ENCODE measurements at regions not wholly inside any gene's neighbourhood (a gene's known extent, or its start where the extent isn't known, plus 50 kb on each side); places are given as distances from the start of the nearest gene placed in this dataset.

GRCh38 chr4:26022346-26023202 is 108.6 kb downstream of the SMIM20 start:
- TF ChIP-seq CTCF (IDR thresholded peaks at IDR 0.05; ENCODE audit: insufficient read depth, low read depth, low read length) = no peak
- ChIA-PET CTCF (interaction anchor here (0.8 to 4.9 kb wide), 5 partner anchors 8 to 388 kb away, joined by 3 to 20 read pairs (median 6); no protein-coding TSS in a partner anchor), POLR2A (interaction anchor here (0.6 kb wide), 1 partner anchor 27 kb away, joined by 3 read pairs; no protein-coding TSS in a partner anchor)
- peak; percentile 71 for DNase-seq (ENCODE audit: low read depth)
- no peaks in the 10 kb centered on the region for H3K27me3 ChIP-seq (ENCODE audit: control insufficient read depth, insufficient read depth, low read length)
- H3K36me3 ChIP-seq (ENCODE audit: control insufficient read depth, insufficient read depth, low read length) = no peaks in the 10 kb centered on the region
- H3K4me3 ChIP-seq (ENCODE audit: low read depth, low read length) = no peak overlapping the region

- no peak for TF ChIP-seq CTCF (IDR thresholded peaks at IDR 0.05; ENCODE audit: insufficient read depth, low read depth, low read length)
- CTCF ChIA-PET = interaction anchor here (0.8 to 4.9 kb wide), 4 partner anchors 7 to 387 kb away, joined by 3 to 20 read pairs (median 6); no protein-coding TSS in a partner anchor
- no peak for DNase-seq (ENCODE audit: low read depth)
- H3K27me3 ChIP-seq (ENCODE audit: control insufficient read depth, insufficient read depth, low read length) = no peaks in the 10 kb centered on the region
- H3K36me3 ChIP-seq (ENCODE audit: control insufficient read depth, insufficient read depth, low read length) = no peaks in the 10 kb centered on the region
- H3K4me3 ChIP-seq (ENCODE audit: low read depth, low read length) = no peak overlapping the region
- POLR2A ChIA-PET = no interaction called here
These were observed 109.4 kb downstream of the SMIM20 start for GRCh38 chr4:26023203-26023972.

GRCh38 chr4:26024079-26024478 is 110.1 kb downstream of the SMIM20 start:
- Histone ChIP-seq H3K36me3 (ENCODE audit: control insufficient read depth, insufficient read depth, low read length) (no peaks in the 10 kb centered on the region), H3K27me3 (ENCODE audit: control insufficient read depth, insufficient read depth, low read length) (no peaks in the 10 kb centered on the region), H3K4me3 (ENCODE audit: low read depth, low read length) (no peak overlapping the region)
- no peak for DNase-seq (ENCODE audit: low read depth)
- ChIA-PET CTCF (interaction anchor here (4.9 kb wide), 1 partner anchor 35 kb away, joined by 20 read pairs; no protein-coding TSS in a partner anchor), POLR2A (no interaction called here)
- no peak for TF ChIP-seq CTCF (IDR thresholded peaks at IDR 0.05; ENCODE audit: insufficient read depth, low read depth, low read length)

GRCh38 chr4:26028133-26028792 is 114.2 kb downstream of the SMIM20 start:
- DNase-seq (ENCODE audit: low read depth) = no peak
- no peak for TF ChIP-seq CTCF (IDR thresholded peaks at IDR 0.05; ENCODE audit: insufficient read depth, low read depth, low read length)
- Histone ChIP-seq H3K27me3 (ENCODE audit: control insufficient read depth, insufficient read depth, low read length) (no peaks in the 10 kb centered on the region), H3K36me3 (ENCODE audit: control insufficient read depth, insufficient read depth, low read length) (no peaks in the 10 kb centered on the region), H3K4me3 (ENCODE audit: low read depth, low read length) (no peak overlapping the region)
- ChIA-PET POLR2A (no interaction called here), CTCF (interaction anchor here (0.9 to 4.9 kb wide), 5 partner anchors 12 to 382 kb away, joined by 3 to 33 read pairs (median 5); no protein-coding TSS in a partner anchor)
